ENCODE measurements at regions not wholly inside any gene's neighbourhood (a gene's known extent, or its start where the extent isn't known, plus 50 kb on each side); places are given as distances from the start of the nearest gene placed in this dataset.
A peak's percentile ranks its signal among the peaks of the same experiment; 100 is the strongest.

- intact Hi-C loops (cut with DNase I): no loop called here
- peak; percentile 58 for ATAC-seq
- DNase-seq (ENCODE audit: low spot score): no peak
These were observed 50.6 kb upstream of the AKAP13 start for GRCh38 chr15:85329561-85330422.

All from sciatic nerve (tissue), 2 donors.